GM12878 (cell line): ENCODE measurements at regions not wholly inside any gene's neighbourhood (a gene's known extent, or its start where the extent isn't known, plus 50 kb on each side); places are given as distances from the start of the nearest gene placed in this dataset.

Experiments
- ATAC-seq: fragments of 200-7000 bp; cut with Tn5 transposase; 3 replicates; pipeline ENCODE4 v1.9.1; 2020; ENCODE audit warnings: mild to moderate bottlenecking, moderate library complexity
- BruUV-seq: library from RNA; stranded (reverse); fragments of 400-500 nt; replicated peaks from 2 replicates; lab custom pipeline; 2021; lab: Mats Ljungman, UMichigan
- CTCF ChIA-PET: fragments of 300-600 bp; sonication (Branson Sonifier 250); formaldehyde crosslinking; extraction: SDS; loops from one replicate; lab custom pipeline; 2021; ENCODE audit warnings: inconsistent platforms; lab: Yijun Ruan, JAX
- POLR2A ChIA-PET: fragments of 350-600 bp; formaldehyde crosslinking; extraction: SDS; loops from one replicate; lab custom pipeline; 2021; ENCODE audit warnings: inconsistent platforms; lab: Charles Lee
- RAD21 ChIA-PET: fragments of 300-600 bp; sonication (Branson Sonifier 250); formaldehyde crosslinking; loops from one replicate; lab custom pipeline; 2023; ENCODE audit warnings: antibody characterized with exemption; ENCODE audit not compliant: unreplicated experiment; lab: Charles Lee
- SMC1A ChIA-PET: fragments of 300-600 bp; sonication (Branson Sonifier 250); formaldehyde crosslinking; loops from one replicate; lab custom pipeline; 2023; ENCODE audit not compliant: unreplicated experiment, uncharacterized antibody; lab: Charles Lee
- DNase-seq: peaks from one replicate; pipeline ENCODE4 v3.0.0-alpha.2; 2011; ENCODE audit warnings: low read depth, low spot score
- FAIRE-seq: peaks from 3 replicates; lab custom pipeline; 2011; peaks lifted over from hg19 to GRCh38; lab: Jason Lieb, UNC
- H2AFZ ChIP-seq: 2 replicates; pipeline ENCODE4 v1.6.0; 2011; ENCODE audit warnings: low read depth, low read length, control low read depth; ENCODE audit not compliant: control insufficient read depth
- H3K27ac ChIP-seq: 2 replicates; pipeline ENCODE4 v1.5.1; 2011; ENCODE audit warnings: control low read depth; ENCODE audit not compliant: control insufficient read depth, insufficient read depth
- H3K27me3 ChIP-seq, 2 experiments: replicated peaks in 1 of 2; 2 replicates each; pipeline versions ENCODE4 v1.6.0 to v1.6.1; 2011; ENCODE audit warnings: low read length in 1 of 2; ENCODE audit not compliant: control insufficient read depth in 2 of 2, insufficient read depth in 2 of 2
- H3K36me3 ChIP-seq, 2 experiments: 2 replicates each; pipeline ENCODE4 v1.5.1; 2011; ENCODE audit warnings: low read length in 1 of 2; ENCODE audit not compliant: control insufficient read depth in 2 of 2, insufficient read depth in 2 of 2
- H3K4me1 ChIP-seq: 2 replicates; pipeline ENCODE4 v1.6.1; 2011; ENCODE audit warnings: mild to moderate bottlenecking, low read length, moderate library complexity, mixed read lengths; ENCODE audit not compliant: control insufficient read depth, insufficient read depth
- H3K4me2 ChIP-seq: 2 replicates; pipeline ENCODE4 v1.6.0; 2011; ENCODE audit warnings: control low read depth; ENCODE audit not compliant: control insufficient read depth, insufficient read depth
- H3K4me3 ChIP-seq: fragments of 200-600 bp; sonication (generic); 2 replicates; pipeline ENCODE4 v1.5.1; 2016
- H3K79me2 ChIP-seq: 2 replicates; pipeline ENCODE4 v1.6.0; 2011; ENCODE audit warnings: low read length; ENCODE audit not compliant: control insufficient read depth, insufficient read depth
- H3K9ac ChIP-seq: 2 replicates; pipeline ENCODE4 v1.8.0; 2011; ENCODE audit warnings: low read length, control low read depth, mixed read lengths; ENCODE audit not compliant: control insufficient read depth, insufficient read depth
- H3K9me3 ChIP-seq: replicated peaks from 3 replicates; pipeline ENCODE4 v1.5.1; 2011; ENCODE audit warnings: mild to moderate bottlenecking, low read length; ENCODE audit not compliant: control insufficient read depth, insufficient read depth
- H4K20me1 ChIP-seq: 2 replicates; pipeline ENCODE4 v1.6.0; 2011; ENCODE audit not compliant: control insufficient read depth, insufficient read depth
- ASH2L ChIP-seq: fragments of 300-600, 200-600 bp; sonication (generic); IDR thresholded peaks from 2 replicates; pipeline ENCODE4 v1.6.1; 2017; ENCODE audit warnings: low read depth, mild to moderate bottlenecking, borderline replicate concordance
- CEBPB ChIP-seq, 2 experiments: fragments of 150-350 bp in 1 of 2; IDR thresholded peaks; 2 replicates each; pipeline ENCODE4 v1.6.1; 2012 to 2014; ENCODE audit warnings: low read depth in 2 of 2, low read length in 2 of 2, borderline replicate concordance in 1 of 2, inconsistent platforms in 1 of 2
- CHD1 ChIP-seq: IDR thresholded peaks from 2 replicates; pipeline ENCODE4 v1.6.1; 2012; ENCODE audit warnings: low read depth, low read length, improper control_type of control experiment
- ETV6 ChIP-seq, 2 experiments: fragments of 450-650 bp in 1 of 2; IDR thresholded peaks in 1 of 2; conservative IDR thresholded peaks in 1 of 2; 2 replicates each; pipeline ENCODE4 v1.6.1; 2014; ENCODE audit warnings: antibody characterized with exemption in 1 of 2, borderline replicate concordance in 1 of 2, low read depth in 1 of 2, mild to moderate bottlenecking in 1 of 2, moderate library complexity in 1 of 2
- FOXM1 ChIP-seq: IDR thresholded peaks from 2 replicates; pipeline ENCODE4 v1.6.1; 2012; ENCODE audit warnings: low read depth, mild to moderate bottlenecking, inconsistent platforms, low read length, moderate library complexity
- HDAC2 ChIP-seq: fragments of 200-600 bp; sonication (generic); IDR thresholded peaks from 2 replicates; pipeline ENCODE4 v1.6.1; 2017
- IKZF2 ChIP-seq, 2 experiments: fragments of 450-650 bp; IDR thresholded peaks; 2 replicates each; pipeline ENCODE4 v1.6.1; 2017; ENCODE audit warnings: mild to moderate bottlenecking in 2 of 2, moderate library complexity in 2 of 2
- MTA3 ChIP-seq: IDR thresholded peaks from 2 replicates; pipeline ENCODE4 v1.6.1; 2012; ENCODE audit warnings: low read length, inconsistent platforms, borderline replicate concordance
- NFXL1 ChIP-seq: fragments of 450-650 bp; IDR thresholded peaks from 2 replicates; pipeline ENCODE4 v1.6.1; 2017; ENCODE audit warnings: antibody characterized with exemption, mild to moderate bottlenecking, borderline replicate concordance
- NFYB ChIP-seq: IDR thresholded peaks from 2 replicates; pipeline ENCODE4 v1.6.1; 2011; ENCODE audit warnings: low read depth, mild to moderate bottlenecking, low read length, improper control_type of control experiment, moderate library complexity; ENCODE audit not compliant: insufficient read depth
- PAX8 ChIP-seq: fragments of 450-650 bp; IDR thresholded peaks from 2 replicates; pipeline ENCODE4 v1.6.1; 2017; ENCODE audit warnings: mild to moderate bottlenecking, moderate library complexity
- RBBP5 ChIP-seq: fragments of 200-600 bp; sonication (generic); conservative IDR thresholded peaks from 2 replicates; pipeline ENCODE4 v1.6.1; 2016
- SUZ12 ChIP-seq: fragments of 200-600 bp; sonication (generic); IDR thresholded peaks from one replicate; pipeline ENCODE4 v1.6.1; 2018; ENCODE audit warnings: antibody characterized with exemption, mild to moderate bottlenecking; ENCODE audit not compliant: unreplicated experiment
- ZSCAN29 ChIP-seq: fragments of 450-650 bp; IDR thresholded peaks from 2 replicates; pipeline ENCODE4 v1.6.1; 2017; ENCODE audit warnings: mild to moderate bottlenecking, moderate library complexity
- WGBS: methylation state at CpG from one replicate; pipeline ENCODE4 v1.1.6; 2016; ENCODE audit warnings: low lambda C conversion rate; ENCODE audit not compliant: insufficient replicate concordance, insufficient coverage; ENCODE audit errors: missing lambda C conversion rate; 5-methylcytosine and 5-hydroxymethylcytosine counted together
- in situ Hi-C: fragments of 300-500 bp; cut with MboI; formaldehyde crosslinking; loops from 9 replicates; pipeline ENCODE4 v1.14.3; 2018; ENCODE audit warnings: mixed read lengths
- intact Hi-C: fragments of 100-400 bp; cut with micrococcal nuclease; formaldehyde crosslinking; loops from one replicate; pipeline ENCODE4 v1.14.2; 2022; ENCODE audit not compliant: unreplicated experiment

GRCh38 chr13:73681779-73682178 is 452.4 kb downstream of the KLF12 start:
- H3K4me1 ChIP-seq: no peaks in the 10 kb centered on the region
- no peak overlapping the region for H3K4me3 ChIP-seq
- SMC1A ChIA-PET: no interaction called here
- no peaks in the 10 kb centered on the region for H3K79me2 ChIP-seq
- RAD21 ChIA-PET: no interaction called here
- H3K9me3 ChIP-seq: no peaks in the 10 kb centered on the region
- H3K27ac ChIP-seq: no peak overlapping the region
- WGBS: 15% methylated on average over 2 of the region's 2 CpGs
- no peaks in the 10 kb centered on the region for H3K36me3 ChIP-seq
- in situ Hi-C loops (no loop called here), intact Hi-C loops (no loop called here)
- no peaks in the 10 kb centered on the region for H3K27me3 ChIP-seq
- no peaks in the 10 kb centered on the region for H4K20me1 ChIP-seq
- no TSS peak for BruUV-seq
- H3K9ac ChIP-seq: no peak overlapping the region
- FAIRE-seq (no peak), ATAC-seq (no peak), DNase-seq (no peak)
- POLR2A ChIA-PET: no interaction called here
- no peak overlapping the region for H2AFZ ChIP-seq
- CTCF ChIA-PET: no interaction called here
- TF ChIP-seq NFXL1 (no peak), IKZF2 (IDR thresholded peaks at IDR 0.05) (no peak), RBBP5 (no peak), CEBPB (IDR thresholded peaks at IDR 0.05; ENCODE audit: borderline replicate concordance in 1 of 2, low read depth in 2 of 2, low read length in 2 of 2) (no peak), ASH2L (no peak), HDAC2 (no peak), SUZ12 (no peak), ZSCAN29 (no peak), MTA3 (no peak), PAX8 (no peak), CHD1 (no peak), ETV6 (conservative IDR thresholded peaks at IDR 0.05 in 1 of 2, IDR thresholded peaks at IDR 0.05 in 1 of 2; ENCODE audit: borderline replicate concordance in 1 of 2, low read depth in 1 of 2) (no peak), NFYB (no peak), FOXM1 (no peak)
- no peak overlapping the region for H3K4me2 ChIP-seq
